NAMALWA (cell line): ENCODE measurements at regions not wholly inside any gene's neighbourhood (a gene's known extent, or its start where the extent isn't known, plus 50 kb on each side); places are given as distances from the start of the nearest gene placed in this dataset.
"Not testable (repeated sequence)": the region's sequence is repeated elsewhere in the genome, so short reads cannot be mapped to it uniquely, and the experiment has no call there.

Experiments used
- DNase-seq: peaks from one replicate; pipeline ENCODE4 v3.0.0-alpha.2; 2015; ENCODE audit warnings: low spot score

DNA sequence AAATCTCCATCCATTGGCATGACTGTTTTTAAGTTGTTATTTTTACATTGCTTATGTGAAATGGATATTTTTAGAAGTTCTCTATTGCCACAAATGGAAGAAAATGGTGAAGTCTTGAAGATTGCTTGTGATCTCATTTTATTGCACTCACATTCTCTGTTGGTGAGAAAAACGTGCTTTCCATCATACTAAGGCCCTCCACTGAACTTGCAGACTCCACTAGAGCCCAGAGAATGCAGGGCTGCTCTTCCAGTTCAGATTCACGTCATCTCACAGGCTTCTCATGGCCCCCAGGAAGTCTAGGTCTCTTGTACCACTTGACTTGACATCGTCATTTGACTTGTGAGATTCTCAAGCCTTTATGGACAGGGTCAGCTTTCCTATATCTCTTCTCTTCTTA, 254.8 kb upstream of the COPS8 start:
- no peak for DNase-seq

DNA sequence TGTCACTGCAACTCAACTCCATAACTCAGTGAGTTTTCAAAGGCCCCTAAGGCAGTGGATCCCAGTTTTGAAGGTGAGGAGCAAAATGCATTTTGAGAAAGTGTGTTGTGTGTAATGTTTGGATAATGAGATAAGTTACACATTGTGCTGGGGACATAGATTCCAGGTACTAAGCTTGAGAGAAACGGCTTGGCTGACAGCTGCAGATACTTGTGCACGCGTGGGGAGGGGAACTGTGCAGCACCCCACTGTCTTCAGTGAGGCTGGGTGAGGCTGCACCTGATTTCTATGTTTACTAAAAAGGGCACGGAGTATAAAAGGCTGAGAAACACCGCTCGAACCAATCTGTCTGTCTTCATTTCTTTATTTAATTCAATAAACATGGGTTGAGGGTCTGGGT, 254.0 kb upstream of the COPS8 start:
- DNase-seq = no peak

DNA sequence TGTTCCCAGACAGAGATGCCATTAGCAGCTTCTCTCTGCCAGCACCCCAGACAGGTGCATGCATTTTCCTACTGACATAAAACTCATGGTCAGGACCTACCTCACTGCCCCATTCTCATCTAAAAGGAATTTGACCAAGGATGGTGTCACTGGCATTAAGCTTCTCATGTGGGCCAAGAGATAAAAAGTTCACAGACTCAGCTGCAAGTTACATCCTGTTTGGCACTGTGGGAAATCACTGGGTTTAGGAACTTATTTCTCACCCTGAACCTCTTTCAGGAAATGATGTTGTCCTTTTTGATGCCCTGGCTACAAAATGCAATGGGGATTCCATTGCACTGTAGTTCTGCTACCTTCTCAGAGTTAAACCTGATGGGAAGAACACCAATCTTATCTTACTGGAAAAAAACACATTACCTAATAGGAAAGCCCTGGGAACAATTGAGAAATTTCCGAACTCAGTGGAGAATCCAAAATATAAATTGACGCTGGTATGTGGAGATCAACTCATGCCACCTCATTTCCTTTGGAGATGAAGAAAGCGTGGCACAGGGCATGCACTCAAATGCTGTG, 252.1 kb upstream of the COPS8 start:
- no peak for DNase-seq

DNA sequence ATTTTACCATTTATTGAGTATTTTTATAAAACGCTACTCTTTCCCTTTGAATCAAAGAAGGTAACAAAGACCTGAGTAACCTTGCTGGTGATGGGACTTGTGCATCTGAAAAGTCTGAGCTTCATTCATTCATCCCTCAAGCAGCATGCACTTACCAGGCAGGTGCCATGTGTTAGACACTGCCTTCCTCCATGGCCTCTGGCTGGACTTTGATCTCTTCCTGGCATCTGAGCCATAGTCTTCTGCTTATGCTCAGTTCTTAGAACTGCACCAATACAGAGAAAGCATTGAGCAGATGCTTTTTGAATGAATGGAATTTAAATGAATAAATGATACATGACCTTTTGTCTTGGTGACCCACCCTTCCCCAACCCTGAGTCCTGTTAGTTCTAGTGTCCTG, 251.4 kb upstream of the COPS8 start:
- DNase-seq = no peak

DNA sequence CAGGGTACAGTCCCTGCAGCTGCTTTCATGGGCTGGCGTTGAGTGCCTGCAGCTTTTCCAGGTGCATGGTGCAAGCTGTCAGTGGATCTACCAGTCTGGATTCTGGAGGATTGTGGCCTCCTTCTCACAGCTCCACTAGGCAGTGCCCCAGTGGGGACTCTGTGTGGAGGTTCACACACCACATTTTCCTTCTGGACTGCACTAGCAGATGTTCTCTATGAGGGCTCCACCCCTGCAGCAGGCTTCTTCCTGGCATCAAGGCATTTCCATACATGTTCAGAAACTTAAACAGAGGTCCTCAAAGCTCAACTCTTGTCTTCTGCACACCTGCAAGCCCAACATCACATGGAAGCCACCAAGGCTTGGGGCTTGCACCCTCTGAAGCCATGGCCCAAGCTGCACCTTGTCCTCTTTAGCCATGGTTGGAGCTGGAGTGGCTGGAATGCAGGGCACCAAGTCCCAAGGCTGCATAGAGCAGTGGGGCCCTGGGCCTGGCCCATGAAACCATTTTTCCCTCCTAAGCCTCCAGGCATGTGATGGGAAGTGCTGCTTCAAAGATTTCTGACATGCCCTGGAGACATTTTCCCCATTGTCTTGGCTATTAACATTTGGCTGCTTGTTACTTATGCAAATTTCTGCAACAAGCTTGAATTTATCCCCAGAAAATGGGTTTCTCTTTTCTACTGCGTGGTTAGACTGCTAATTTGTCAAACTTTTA, 250.2 kb upstream of the COPS8 start:
- no peak for DNase-seq

DNA sequence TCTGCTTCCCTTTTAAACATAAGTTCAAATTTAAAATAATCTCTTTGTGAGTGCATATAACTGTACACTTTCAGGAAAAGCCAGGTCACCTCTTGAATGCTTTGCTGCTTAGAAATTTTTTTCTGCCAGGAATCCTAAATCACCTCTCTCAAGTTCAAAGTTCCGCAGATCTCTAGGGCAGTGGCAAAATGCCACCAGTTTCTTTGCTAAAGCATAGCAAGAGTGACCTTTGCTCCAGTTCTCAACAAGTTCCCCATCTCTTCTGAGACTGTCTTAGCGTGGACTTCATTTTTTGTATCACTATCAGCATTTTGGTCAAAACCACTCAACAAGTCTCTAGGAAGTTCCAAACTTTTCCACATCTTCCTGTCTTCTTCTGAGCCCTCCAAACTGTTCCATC, 249.7 kb upstream of the COPS8 start:
- DNase-seq = not testable (repeated sequence)

DNA sequence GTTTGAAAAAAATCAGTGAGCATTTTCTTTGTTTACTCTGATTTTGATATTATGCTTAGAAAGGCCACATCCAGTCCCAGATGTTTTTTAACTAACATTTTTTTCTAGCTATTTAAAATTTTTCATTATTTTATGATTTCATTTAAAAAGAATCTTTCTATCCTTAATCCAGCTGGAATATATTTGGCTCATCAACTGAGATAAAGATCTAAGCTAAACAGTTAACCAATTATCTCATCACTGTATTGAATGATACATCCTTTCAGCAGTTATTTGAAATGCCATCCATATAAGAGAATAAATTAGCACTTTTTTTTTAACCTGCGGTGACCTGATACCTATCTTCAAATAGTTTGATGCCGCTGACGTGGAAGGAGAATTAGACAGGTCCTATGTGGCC, 245.5 kb upstream of the COPS8 start:
- no peak for DNase-seq

DNA sequence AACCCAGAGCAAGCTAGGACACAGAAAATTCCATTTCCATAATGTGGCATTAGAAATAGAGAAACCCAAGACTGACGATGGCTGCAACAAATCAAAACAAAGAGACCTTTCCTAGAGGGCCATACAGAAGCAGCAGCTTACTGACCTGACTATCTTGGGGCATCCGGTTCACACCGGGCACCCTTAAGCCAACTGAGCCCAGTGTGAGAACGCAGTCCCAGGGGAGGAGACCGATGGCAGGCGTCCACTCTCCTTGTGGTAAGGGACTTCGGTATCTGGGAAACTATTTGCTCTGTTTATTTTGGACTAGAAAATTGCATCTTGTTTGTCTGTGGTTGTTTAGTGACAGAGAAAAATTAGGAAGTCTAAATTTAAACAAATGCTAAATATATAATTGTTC, 244.8 kb upstream of the COPS8 start:
- DNase-seq = no peak

DNA sequence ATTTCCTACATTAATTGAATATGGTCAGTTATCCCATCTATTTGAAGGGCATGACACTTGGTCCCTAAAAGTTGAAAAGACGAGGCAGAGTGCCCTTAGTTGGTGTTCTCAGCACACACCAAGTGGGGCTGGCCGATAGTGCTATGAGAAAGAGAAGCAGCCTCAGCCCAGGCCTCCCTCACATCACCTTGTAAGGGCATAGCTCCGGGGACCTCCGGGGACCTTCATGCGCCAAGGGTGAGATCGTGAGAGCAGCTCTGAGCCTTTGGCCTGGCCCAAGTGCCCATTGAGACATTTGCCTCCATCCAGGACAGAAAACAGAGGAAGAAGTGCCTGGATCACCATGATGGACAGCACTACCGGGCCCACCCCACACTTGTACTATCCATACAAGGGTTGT, 244.3 kb upstream of the COPS8 start:
- DNase-seq = no peak

DNA sequence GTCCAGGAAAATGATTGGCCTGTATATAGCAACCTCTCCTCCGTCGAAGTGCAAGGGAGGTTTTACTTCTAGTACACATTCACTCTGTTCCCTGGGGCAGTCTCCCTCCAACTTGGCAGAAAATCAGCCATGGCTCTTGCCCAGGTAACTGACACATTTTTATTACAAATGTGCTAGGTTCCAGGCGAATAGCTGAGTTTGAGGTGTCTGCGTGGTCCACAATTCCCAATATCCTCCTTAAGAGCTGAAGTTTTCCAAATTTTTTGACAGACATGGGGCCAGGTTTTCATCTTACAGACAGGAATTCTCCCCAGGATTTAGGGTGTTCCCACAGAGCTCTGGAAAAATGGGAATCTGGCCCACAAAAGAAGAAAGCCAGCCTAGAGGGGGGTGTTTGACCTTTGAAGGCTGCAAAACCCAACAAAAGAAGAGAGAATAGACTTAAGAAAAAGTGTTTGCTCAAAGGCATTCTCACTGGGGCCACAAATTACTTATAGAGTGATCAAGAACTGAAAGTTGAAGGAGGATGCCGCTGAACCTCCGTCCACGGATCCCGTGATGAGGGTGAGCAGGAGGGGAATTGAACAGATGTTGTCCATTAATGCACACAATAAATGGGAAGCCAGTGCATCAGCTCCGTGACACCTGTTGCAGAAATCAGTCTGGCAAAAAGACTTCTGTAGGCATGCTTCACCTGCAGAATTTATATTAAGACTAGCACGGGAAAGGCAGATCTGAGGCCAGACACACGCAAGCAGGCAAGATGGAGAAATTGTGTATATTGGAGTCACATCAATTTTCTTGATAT, 242.3 kb upstream of the COPS8 start:
- no peak for DNase-seq

DNA sequence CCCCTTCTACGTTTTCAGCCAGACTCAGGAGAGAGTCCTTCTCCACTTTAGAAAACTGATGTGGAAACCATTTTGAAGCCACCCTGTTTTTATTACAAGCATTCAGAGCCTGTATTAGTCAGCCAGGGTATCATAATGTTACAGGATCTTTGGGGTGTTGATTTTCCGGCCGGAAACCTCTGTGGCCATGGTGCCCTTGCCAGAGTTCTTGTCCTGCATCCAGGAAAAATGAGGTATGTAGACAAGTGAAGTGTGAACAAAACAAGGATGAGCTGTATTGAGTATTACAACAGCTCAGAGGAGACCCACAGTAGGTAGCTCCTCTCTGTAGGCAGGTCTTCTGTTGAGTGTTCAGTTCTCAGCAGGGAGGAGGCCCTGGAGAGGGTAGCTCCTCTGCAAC, 241.0 kb upstream of the COPS8 start:
- DNase-seq = no peak

DNA sequence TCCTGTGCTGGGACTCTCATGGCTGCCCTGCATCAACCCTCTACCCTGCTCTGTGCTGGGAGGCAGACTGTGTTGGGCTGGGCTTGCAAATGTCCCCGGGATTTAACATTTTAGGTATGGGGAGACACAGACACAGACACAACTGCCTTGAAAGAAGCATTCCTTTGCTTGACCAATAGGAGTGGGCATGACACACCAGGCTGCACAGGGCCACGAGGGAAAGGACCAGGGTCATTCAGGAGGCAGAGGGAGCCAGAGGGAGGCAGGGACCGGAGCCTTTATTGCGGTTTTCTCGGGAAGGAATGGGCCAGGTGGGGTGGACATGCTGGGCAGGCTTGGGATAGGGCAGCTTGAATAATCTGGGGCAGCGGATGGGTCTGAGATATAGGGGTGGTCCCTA, 238.7 kb upstream of the COPS8 start:
- DNase-seq = no peak

DNA sequence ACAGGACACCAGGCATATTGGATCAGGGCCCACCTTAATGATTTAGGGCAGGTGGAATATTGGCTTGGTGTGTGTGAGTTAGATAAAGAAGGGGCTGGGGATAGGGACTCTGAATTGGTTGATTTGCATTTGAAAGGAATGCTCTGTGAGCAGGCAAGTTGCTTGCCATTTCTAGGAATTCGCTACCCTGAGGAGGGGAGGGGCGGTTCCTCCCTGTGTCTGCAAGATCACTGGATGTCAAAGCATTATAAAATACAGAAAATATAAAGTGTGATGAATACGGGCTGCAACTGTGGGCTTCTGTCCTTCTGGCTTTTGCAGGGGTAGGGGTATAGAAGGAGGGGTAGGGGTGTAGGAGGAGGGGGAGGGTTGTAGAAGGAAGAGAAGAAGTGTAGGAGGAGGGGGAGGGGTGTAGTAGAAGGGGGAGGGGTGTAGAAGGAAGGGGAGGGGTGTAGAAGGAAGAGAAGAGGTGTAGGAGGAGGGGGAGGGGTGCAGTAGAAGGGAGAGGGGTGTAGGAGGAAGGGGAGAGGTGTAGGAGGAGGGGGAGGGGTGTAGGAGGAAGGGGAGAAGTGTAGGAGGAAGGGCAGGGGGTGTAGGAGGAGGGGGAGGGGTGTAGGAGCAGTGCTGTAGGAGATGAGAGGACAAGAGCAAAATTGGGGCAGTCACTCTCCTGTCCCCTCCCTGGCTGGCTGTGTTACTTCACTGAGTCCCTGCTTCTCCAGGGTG, 238.0 kb upstream of the COPS8 start:
- DNase-seq = no peak

DNA sequence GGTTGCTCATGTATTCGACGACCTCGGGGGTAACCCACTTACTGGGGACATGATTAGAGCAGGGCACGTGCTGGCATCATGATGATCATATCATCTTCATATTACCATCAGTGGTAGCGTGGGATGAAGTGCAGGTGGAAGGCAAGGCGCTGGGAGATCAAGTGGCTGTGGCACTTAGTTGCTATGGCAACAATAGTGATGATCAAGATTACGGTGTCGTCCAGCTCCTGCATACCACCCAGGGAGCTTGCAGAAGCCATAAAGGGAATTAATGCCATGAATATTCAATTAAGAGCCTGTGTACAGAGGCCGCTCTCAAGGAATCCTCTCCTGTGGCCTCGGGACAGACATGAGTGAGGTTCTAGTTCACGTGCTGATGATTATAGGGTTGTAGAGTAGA, 237.2 kb upstream of the COPS8 start:
- no peak for DNase-seq

DNA sequence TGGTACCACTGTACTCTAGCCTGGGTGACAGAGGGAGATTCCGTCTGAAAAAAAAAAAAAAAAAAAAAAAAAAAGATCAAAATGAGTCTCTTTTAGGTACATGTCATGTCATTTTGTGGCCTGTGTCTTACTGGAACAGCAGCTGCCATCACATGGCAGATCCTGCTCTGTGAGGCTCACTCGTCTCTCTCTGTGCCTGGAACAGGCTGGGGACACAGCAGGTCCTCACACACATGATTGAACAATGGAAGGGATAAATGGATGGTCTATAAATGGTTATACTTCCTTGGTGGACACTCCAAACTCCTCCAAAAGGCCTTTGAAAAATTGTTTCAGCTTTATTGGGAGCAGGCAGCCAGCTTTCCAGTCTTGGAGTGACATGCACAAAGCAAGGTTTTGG, 236.2 kb upstream of the COPS8 start:
- no peak for DNase-seq

DNA sequence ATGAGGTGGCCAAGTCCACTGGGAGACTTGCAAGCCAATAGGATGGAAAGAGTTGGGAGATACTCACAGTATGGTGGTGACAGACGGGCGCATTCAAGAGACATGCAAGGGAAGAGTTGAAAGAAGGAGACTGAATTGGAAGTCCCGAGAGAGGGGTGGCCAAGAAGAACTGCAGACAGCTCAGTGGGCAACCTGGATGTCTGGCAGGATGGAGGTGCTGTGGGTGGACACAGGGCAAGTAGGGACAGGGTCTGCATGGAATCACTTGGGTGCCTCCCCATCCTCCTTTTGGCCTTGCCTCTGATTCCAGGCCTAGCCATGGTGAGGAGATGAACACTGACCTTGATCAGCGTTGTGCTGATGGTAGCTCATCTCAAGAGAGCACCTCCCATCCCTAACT, 235.7 kb upstream of the COPS8 start:
- no peak for DNase-seq

DNA sequence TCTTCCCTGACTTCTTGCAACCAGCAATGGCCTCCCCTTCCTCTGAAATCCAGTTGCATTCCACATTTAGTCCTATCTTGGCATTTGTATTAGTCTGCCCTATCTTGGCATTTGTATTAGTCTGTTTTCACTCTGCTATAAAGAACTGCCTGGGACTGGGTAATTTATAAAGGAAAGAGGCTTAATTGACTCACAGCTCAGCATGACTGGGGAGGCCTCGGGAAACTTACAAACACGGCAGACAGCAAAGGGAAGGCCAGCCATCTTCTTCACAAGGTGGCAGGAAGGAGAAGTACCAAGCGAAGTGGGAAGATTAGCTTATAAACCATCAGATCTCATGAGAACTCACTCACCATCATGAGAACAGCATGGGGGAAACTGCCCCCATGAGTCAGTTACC, 234.5 kb upstream of the COPS8 start:
- DNase-seq = no peak

DNA sequence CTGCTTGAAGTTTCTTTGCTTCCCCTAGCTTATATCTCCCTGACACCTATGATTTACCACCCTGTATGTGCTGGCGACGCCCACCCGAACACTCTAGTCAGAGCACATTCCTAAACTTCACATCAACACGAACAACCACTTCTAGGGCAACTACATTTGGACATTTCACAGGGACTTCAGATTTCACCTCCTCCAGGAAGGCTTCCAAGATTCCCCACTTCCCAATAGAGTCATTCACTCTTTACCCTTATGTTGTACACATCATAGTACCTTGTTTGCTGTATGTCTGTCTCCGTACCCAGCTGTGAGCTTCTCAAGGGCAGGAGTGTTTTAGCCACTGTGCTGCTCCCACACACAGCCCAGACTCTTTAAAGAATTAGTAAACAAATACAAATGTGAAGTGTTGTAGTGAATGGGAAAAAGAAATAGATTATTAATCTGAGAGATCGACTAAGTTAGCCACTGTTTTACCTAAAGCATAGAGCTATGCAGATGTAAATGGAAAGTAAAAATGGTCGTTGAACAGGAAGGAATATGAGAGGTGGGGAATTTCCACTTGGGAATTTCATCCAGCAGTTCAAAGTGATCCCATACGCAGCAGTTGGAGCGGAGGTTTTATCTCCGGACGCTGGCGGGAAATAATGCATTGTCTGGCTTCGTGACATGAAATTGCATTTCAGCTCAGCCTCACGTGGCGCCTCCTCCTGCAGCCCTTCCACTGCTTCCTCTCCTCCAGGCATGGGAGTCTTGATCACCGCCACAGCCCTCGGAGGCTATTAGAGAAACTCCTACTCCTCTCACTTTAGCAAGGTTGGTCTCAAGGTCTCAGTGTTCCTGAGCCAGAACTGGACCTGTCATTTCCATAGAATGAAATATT, 233.4 kb upstream of the COPS8 start:
- no peak for DNase-seq

DNA sequence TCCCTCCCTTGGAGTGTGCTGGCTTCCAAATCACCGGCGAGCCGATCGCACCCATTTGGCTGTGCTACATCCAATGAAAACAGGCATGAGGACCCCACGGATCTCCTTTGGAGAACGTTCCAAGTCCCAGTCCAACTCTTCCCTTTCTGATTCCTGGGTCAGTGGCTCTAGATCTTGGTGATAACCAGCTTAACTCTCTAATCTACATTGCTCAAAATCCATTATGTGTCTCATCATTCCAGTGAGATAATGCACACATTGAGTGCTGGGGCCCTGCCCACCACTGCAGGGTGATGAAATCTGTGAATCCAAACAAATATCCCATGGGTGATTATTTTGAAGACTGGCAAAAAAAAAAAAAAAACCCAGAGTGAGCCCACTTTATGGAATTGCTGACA, 232.7 kb upstream of the COPS8 start:
- DNase-seq = no peak

DNA sequence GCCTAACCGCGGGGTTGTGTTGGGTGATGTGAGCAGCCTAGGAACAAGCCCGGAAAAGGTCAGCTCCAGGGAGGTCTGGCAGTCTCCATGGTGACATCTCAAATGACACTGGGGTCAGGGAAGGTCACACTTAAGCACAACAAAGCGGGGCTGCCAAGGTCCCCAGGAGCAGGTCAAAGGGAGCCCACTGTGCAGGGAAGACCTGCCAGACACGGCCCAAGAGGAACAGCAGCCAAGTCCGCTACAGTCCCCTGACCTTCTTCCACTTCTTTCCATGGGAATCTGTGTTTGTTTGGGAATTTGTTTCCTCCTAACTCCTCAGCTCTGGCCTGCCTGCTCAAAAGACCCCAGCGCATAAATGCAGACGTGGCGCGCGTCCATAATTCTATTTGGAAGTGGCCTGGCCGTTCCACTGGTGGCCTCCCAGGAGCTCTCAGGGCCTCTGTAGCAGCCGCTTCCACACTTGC, 232.1 kb upstream of the COPS8 start:
- DNase-seq = no peak

DNA sequence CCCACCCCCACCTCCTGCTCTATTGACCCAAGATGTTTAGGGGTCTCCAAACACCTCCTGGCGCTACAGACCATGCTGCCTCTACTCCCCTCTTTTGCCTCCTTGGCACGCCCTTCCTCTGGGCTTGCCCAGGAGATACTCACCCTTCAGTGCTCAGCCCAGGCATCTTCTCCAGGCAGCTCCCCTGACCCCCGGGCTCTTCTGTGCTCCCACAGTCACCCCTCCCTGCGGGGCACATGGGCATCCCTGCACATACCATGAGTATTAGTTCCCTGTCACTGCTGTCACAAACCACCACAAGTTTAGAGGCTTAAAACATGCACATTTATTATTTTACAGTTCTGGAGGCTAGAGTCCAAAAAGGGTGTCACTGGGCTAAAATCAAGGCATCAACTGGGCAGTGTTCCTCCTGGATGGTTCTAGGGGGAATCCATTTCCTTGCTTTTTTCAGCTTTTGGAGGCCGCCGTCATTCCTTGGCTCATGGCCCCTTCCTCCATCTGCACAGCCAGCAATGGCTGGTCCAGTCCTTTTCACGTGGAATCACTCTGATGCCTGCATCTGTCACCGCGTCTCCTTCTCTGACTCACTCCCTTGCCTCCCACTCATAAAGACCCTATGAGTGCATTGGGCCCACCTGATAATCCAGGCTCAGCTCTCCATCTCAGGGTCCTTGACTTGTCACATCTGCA, 230.4 kb upstream of the COPS8 start:
- no peak for DNase-seq
